Fibroblast of lung (primary cell): ENCODE measurements at regions not wholly inside any gene's neighbourhood (a gene's known extent, or its start where the extent isn't known, plus 50 kb on each side); places are given as distances from the start of the nearest gene placed in this dataset.

Experiments used
- EZH2 ChIP-seq: IDR thresholded peaks from 2 replicates; pipeline ENCODE4 v1.5.1; 2012; ENCODE audit warnings: low read length, control low read depth, mild to moderate bottlenecking; ENCODE audit errors: missing control alignments
- TF ChIP-seq, protein P1 (sequence below), 2 donors: IDR thresholded peaks in 1 of 2; conservative IDR thresholded peaks in 1 of 2; 1 replicate in 1 of 2; 2 replicates in 1 of 2; pipeline ENCODE4 v1.5.1; 2011 to 2012; ENCODE audit warnings: low read length in 2 of 2, control low read depth in 1 of 2, inconsistent platforms in 1 of 2, low read depth in 1 of 2, mild to moderate bottlenecking in 1 of 2

DNA sequence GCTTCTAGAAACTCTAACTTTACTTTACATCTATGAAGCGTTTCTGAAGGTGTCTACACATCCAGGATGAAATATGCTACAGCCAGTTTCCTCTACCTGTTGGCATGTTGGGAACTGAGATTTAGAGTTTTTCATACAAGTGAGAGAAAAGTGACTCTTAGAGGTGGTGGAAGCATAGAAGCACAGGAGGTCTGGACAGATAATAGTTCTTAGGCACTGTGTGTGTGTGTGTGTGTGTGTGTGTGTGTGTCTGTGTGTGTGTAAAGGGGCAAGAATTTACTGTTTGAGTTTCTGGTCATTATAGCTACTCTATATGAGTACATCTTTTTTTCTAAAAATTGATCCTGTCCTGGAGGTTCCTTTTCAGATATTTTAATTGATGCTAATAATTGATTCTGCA, 110.7 kb upstream of the MTPN start:
- TF ChIP-seq, protein P1, sequence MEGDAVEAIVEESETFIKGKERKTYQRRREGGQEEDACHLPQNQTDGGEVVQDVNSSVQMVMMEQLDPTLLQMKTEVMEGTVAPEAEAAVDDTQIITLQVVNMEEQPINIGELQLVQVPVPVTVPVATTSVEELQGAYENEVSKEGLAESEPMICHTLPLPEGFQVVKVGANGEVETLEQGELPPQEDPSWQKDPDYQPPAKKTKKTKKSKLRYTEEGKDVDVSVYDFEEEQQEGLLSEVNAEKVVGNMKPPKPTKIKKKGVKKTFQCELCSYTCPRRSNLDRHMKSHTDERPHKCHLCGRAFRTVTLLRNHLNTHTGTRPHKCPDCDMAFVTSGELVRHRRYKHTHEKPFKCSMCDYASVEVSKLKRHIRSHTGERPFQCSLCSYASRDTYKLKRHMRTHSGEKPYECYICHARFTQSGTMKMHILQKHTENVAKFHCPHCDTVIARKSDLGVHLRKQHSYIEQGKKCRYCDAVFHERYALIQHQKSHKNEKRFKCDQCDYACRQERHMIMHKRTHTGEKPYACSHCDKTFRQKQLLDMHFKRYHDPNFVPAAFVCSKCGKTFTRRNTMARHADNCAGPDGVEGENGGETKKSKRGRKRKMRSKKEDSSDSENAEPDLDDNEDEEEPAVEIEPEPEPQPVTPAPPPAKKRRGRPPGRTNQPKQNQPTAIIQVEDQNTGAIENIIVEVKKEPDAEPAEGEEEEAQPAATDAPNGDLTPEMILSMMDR (conservative IDR thresholded peaks at IDR 0.05 in 1 of 2, IDR thresholded peaks at IDR 0.05 in 1 of 2; ENCODE audit: low read depth in 1 of 2, low read length in 2 of 2): no peak
- TF ChIP-seq EZH2: no peak
